GM18519 (cell line): ENCODE measurements at regions not wholly inside any gene's neighbourhood (a gene's known extent, or its start where the extent isn't known, plus 50 kb on each side); places are given as distances from the start of the nearest gene placed in this dataset.
A peak's percentile ranks its signal among the peaks of the same experiment; 100 is the strongest.
"Not testable (repeated sequence)": the region's sequence is repeated elsewhere in the genome, so short reads cannot be mapped to it uniquely, and the experiment has no call there.

ENCODE experiments used
- ATAC-seq: cut with Tn5 transposase; IDR thresholded peaks from one replicate; pipeline ENCODE4 v1.9.1; 2021; ENCODE audit warnings: mild to moderate bottlenecking, moderate library complexity; ENCODE audit not compliant: unreplicated experiment, low FRiP score

DNA sequence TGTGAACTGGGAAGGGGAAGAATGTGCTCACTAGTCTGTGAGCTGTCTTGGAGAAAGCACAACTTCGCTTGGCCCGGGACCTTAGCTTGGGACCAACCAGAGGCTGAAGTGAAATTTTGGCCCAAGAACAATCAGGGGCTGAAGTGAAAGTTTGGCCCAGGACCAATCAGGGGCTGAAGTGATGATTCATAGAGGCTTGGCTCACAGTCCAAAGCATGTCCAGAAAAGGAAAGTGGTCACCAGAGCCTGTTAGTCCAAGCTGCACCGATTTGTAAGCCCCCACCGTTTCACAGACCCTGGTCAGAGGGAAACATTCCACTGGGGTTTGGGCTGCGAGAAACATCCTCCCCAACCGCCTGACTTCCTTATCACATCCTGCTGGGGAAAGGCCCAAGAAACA is 763.3 kb downstream of the SPATA31A7 start:
- not testable (repeated sequence) for ATAC-seq

DNA sequence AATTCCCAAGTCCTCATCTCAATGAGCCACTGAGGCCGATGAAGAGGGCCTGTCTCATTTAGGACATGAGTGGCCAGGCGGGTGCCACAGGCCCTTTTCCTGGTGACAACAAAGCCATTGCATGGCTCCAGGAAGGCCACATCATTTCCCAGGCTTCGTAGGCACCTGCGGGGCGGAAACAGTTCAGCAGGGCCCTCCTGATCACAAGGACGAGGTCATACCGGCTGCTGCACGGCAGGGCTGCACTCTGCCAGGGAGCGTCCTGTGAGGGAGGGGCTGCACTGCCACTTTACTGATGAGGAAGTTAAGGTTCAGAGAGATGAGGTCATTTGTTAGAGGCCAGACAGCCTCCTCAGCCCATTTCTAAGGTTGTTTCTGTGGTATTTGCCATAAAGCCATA is 781.8 kb downstream of the SPATA31A7 start:
- not testable (repeated sequence) for ATAC-seq

DNA sequence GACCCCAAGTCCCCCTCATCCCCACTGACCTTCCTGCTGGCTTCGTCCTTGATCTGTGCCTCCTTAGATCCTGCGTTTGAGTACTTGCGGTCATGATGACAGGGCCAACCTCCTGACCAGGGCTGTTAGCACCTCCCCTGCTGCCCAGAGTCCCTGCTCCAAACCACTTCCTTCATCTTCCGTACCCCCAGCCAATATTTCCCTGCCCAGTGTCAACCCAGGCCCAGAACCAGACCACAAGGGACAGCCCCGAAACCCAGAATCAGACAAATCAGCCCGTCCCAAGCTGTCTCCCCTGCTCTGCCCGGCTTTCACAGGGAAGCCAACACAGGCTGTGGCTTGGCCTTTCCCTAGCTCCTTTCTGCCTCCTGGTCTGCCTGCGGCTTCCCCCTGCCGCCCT is 784.7 kb downstream of the SPATA31A7 start:
- not testable (repeated sequence) for ATAC-seq

DNA sequence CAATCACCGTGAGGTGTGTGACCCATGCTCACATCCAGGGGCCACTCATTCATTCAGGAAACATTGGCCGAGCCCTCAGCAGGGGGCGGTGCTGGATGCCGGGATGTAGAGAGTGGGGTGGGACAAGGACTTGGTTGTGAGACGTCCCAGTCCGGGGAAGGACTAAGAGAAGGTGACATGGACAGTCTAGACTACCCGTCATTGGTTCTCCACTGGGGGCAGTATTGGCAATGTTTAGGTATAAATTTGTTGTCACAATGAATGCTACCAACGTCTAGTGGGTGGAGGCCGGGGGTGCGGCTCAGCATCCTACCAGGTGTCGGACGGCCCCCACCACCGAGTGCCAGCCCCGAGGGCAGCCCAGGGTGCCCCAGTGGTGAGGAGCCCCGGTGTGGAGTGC is 786.5 kb downstream of the SPATA31A7 start:
- ATAC-seq: not testable (repeated sequence)

DNA sequence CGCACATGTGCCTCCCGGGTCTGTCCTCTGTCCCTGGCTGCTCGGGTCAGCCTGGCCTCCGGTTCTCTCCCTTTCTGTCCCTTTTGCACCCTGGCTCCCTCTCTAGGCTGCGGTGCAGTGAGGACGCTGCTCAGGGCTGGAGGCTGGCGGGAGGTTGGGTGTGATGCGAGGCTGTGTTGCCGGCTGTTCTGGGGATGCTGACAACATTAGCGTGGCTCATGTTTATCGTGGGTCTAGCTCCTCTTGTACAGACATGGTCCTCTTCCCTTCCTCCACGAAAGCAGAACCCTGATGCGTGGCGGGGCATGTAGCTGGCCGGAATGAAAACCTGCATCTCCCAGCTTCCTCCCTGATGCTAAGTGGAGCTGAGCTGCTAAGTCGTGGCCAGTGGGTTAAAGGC is 792.9 kb downstream of the SPATA31A7 start:
- not testable (repeated sequence) for ATAC-seq

DNA sequence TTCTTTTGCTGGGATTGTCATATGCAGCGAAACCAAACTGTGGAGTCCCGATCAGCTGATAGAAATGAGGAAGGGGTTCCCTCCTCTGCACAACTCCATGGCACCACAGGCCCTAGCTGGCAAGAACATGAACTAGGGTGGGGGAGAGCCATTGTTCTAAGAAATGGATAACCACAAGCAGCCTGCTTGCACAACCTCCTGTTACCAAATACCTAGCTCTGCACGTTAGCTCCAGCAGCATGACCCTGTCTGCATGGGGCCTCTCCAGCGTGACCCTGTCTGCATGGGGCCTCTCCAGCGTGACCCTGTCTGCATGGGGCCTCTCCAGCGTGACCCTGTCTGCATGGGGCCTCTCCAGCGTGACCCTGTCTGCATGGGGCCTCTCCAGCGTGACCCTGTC is 793.6 kb downstream of the SPATA31A7 start:
- not testable (repeated sequence) for ATAC-seq

DNA sequence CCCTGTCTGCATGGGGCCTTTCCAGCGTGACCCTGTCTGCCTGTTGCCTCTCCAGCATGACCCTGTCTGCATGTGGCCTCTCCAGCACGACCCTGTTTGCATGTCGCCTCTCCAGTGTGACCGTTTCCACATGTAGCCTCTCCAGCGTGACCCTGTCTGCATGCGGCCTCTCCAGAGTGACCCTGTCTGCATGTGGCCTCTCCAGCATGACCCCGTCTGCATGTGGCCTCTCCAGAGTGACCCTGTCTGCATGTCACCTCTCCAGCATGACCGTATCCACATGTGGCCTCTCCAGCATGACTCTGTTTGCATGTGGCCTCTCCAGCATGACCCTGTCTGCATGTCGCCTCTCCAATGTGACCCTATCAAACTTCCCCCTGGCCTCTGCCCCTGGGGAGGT is 794.1 kb downstream of the SPATA31A7 start:
- not testable (repeated sequence) for ATAC-seq

DNA sequence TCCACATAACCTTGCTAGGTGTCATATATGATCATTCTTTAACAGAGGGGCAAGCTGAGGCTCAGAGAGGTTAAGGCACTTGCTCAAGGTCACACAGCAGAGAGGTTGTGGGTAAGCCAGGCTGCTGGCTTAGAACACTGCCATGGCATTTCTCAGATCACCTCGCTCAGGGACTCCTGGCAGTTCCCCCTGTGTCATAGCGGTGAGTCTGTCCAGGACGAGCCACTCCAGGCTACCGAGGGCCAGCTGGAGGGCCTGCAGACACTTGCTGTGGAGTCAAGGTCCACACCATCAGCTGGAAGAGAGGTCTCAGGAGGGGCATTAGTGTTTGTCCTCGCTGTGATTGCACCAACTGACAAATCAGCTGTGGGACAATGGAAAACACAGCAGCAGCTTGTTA is 794.7 kb downstream of the SPATA31A7 start:
- ATAC-seq: not testable (repeated sequence)

DNA sequence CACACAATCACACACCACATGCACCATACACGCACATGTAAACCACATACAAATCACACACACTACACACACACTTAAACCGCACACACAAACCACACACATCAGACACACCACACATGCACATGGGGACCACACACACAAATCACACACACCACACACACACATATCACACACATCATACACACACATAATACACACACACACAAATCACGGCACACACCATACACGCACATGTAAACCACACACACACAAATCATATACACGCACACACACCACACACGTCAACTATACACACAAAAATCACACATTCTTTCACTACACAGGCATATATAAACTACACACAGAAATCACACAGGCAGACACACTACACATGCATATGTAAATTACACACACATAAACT is 802.3 kb downstream of the SPATA31A7 start:
- not testable (repeated sequence) for ATAC-seq

DNA sequence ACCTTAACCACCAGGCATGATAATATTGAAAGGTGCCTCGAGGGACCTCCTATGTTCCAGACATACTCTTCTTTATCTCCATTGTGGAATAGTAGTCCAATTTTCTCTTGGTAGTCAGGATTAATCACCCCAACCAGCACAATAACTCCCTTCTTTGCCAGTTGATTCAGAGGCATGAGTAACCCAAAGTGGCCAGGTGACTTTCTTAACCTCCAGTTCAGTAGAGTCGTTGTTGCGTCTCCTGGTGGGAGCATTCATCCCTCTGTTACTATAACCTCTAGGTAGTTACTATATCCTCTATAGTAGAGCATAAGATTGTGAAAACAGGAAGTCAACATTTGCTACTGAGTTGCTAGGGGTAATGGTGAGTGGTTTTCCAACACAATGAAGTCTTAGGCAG is 842.6 kb downstream of the SPATA31A7 start:
- ATAC-seq: not testable (repeated sequence)

DNA sequence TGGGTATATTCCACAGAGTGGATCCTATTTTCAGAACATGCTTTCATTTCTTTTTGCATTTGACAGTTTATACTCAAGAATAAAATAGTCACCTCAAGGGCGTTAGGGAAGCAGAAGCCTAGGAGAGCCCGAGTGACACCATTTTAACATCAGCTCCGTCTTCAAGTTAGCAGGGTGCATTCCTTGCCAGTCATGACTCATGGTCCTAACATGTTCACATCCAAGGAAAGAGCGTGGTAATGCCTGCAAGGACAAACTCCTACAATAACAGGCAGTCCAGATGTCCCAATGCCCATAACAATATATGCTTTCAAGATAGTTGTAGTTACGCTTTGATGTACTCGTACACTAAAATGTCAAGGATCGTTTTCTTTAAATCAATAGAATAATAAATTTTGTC is 848.4 kb downstream of the SPATA31A7 start:
- not testable (repeated sequence) for ATAC-seq

DNA sequence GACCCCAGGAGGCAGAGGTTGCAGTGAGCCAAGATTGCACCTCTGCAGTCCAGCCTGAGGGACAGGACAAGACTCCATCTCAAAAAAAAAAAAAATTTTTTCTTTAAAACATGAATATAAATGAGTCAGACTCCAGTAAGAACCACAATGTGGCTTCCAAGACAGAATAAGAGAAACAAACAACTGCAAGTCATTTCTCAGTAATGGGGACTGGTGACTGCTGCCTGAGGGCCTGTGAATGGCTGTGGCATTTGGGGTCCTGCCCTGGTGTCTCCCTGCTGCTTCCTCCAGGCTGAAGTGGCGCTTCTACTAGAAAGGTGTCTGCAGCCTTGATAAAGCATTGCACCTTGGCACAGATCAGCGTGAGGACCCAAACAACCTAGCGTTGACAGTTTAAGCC is 868.3 kb downstream of the SPATA31A7 start:
- not testable (repeated sequence) for ATAC-seq

DNA sequence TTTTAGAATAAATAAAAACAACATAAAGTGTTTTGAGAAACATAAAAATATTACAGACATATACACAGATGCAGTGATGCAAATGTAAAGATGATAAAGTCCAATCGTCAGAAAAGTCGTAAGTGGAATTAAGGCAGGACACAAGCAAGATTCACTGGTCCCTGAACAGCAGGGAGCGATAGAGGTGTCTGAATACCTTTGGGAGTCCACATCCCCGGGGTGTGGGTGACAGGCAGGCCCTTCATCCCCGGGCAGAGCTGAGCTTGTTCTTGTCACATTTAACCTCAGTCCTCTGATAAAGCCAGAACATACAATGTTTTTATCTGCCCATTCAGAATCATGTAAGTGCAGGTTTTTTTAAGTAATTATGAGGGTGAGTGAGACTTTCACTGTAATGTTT is 881.2 kb downstream of the SPATA31A7 start:
- not testable (repeated sequence) for ATAC-seq

DNA sequence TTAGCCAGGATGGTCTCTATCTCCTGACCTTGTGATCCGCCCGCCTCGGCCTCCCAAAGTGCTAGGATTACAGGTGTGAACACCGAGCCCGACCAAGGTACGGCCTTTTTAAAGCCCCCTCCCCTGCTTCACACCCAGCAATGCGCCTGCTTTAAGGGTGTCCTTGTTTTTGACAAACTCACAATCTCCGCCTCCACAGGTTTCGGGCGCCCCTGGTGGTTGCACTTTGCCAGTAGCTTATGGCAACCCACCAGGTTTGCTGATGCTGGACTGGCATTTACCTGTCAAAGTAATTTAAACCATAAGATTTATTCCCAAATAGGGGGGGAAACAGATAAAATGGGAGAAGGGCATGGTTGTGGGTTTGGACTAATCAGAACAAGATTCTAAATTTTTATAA is 883.6 kb downstream of the SPATA31A7 start:
- not testable (repeated sequence) for ATAC-seq

DNA sequence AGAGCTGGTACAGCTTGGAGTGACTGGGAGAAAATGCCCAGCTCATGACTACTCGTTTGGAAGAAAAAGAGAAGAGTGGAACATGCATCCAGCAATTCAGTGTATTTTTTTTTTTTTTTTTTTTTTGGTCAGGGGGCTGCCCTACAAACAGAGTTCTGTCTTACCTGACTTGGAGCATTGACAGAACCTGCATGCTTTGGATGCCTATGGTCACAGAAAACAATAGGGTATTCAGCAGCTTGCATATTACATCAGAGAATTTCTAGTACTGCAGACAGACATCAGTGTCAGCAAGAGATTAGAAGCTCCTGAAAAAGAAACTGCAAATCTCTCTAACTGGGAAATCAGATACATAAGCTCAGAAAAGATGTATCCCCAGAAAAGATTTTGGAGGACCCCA is 894.4 kb downstream of the SPATA31A7 start:
- not testable (repeated sequence) for ATAC-seq

DNA sequence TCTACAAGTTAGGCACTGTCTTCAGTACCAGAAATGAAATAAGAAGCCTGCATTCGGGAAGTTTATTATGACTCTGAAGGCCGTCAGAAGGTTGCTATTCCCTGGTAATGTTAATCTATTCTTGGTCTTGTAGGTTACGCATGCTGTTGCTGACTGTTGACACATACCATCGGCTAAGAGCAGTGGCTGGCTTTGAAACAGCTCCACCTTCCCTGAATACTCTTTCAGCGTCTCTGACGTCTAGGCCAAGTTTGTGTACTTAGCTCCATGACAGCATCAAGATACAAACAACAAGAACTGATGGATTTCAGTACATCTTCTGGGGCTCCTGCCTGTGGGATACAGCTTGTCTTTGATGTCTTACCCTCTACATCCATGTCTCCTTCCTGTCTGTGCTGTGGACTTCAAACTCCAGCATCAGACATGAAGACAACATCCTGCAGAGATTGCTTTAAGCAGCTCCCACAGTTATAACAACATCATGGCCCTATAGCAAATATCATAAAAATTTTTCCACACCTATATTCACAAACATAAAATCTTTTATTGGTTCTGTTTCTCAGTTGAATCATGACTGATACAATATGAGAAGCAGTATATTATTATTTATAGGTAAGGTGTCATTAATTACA is 906.0 kb downstream of the SPATA31A7 start:
- ATAC-seq: not testable (repeated sequence)

DNA sequence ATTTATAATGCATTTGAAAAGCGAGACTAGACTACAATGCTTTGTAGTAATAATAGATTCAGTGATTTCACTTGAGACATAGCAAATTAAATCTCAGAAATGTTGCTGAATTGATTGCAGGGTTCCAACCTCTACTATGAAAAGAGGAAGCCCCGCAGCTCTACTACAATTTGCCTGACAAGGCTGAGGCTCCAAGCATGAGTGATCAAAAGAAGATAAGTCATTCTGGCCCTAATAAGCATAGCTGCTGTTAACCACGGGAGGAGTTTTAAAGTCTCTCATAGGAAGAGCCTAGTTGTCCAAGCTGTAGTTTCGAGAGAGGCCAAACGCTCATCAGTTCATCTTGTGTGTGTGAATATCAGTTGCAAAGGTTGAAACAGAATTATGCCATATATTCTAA is 920.6 kb downstream of the SPATA31A7 start:
- peak; percentile 72 for ATAC-seq

DNA sequence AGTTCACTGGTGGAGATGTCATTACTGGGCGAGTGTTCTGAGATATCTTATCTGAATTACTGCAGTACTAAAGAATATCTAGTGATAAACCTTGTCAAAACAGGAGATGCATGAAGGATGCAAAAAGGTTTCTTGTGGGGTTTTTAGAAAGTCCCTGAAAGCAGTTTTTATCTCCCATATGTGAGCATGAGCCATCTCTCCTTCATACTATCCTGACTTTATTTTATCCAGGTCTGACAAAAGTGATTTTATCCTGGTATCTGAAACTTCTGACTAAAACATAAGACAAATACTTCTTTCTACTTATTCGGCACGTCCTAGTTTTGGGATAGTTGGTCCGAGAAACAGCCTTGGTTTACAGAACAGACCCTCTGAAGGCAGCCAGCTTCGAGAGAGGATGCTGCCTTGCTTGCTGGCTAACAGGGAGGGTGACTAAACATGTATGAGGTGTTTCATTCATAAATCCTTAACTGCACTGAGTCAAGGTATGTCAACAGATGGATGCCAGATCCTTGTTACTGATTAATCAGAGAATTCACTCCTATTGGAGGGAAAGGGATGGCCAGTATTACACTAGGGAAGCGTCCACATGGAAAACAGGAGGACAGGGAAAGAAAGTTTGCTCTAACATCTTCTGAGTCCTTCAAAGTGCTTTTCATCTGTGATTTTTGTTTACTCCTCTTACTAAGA is 927.3 kb downstream of the SPATA31A7 start:
- not testable (repeated sequence) for ATAC-seq

DNA sequence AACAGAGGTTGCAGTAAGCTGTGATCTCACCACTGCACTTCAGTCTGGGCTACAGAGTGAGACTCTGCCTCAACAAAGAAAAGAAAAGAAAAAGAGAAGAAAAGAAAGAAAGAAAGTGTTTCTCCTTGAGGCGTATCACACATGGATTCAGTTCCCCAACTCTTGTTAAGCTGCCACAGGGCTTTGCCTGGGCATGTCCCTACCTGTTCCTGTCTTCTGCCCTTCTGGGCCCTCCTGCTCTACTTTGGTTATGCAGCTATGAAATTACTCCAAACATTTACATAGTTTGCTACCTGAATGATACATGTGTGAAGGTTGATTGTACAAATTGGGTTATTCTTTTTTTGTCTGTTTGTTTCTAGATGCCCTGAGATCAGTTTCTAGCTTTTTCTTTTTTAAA is 929.8 kb downstream of the SPATA31A7 start:
- not testable (repeated sequence) for ATAC-seq

DNA sequence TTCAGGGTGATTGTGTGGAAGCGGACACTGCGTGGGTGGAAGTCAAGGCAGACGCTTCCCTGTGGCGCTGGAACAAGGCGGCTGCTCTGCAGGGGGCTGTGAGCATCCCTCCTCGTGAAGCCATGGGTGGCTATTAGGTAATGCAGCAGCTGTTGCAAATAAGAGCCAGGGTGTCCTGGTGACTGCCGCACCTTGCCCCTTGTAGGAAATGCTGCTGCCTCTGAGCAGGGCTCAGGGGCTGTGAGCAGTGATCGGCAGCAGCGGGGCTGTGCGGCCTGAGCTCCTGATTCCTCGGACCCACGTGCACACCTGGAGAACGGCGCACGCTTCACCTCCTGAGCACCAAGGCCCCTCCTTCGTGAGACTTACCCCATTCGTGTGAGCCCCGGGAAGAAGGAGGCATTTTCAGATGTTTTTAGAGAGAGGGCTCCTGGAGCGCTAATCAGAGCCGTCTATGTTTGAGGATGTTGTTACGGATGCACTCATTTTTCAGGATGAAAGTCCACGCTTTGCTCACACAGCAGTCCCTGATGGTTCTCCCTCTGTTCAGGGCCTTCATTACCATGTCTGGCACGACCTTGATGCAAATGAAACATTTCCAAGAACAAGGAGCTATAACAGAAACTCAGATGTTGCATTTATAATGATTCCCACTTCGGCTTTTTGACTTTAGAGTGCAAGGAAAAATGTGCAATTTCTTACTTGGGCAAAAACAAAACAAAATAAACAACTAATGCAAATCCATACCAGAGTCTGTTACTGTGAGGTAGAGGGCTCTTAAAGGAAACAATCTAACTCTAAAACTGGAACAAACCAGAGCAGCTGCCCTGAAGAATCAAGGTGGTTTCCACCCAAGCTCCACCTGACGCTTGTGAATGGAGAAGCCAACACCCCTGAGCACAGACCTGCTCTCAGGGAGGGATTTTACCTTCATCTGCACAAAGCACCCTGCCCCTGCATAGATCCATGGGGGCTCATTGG is 936.1 kb downstream of the SPATA31A7 start:
- not testable (repeated sequence) for ATAC-seq

DNA sequence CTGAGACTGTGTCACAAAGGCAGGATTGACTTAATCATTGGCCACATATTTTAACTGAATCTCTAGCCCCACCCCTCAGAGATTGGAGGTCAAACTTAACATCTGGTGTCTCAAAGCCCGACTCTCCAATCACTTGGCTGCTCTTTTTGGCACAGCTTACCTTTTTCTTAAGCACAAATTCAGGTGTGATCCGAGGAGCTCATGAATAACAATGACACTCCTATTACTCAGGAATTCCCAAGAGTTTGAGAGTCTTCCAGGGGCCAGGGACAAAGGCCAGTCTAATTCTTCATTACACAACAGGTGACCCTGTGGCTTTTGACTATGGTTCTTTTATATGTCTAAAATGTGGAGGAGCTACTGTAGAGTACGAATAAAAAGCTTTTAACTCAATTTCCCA is 945.2 kb downstream of the SPATA31A7 start:
- not testable (repeated sequence) for ATAC-seq
